SKM-1 (cell line): ENCODE measurements at regions not wholly inside any gene's neighbourhood (a gene's known extent, or its start where the extent isn't known, plus 50 kb on each side); places are given as distances from the start of the nearest gene placed in this dataset.
A peak's percentile ranks its signal among the peaks of the same experiment; 100 is the strongest.

Experiments
- DNase-seq: peaks from one replicate; lab custom pipeline; 2025; ENCODE audit not compliant: unreplicated experiment; lab: John Stamatoyannopoulos, UW

DNA sequence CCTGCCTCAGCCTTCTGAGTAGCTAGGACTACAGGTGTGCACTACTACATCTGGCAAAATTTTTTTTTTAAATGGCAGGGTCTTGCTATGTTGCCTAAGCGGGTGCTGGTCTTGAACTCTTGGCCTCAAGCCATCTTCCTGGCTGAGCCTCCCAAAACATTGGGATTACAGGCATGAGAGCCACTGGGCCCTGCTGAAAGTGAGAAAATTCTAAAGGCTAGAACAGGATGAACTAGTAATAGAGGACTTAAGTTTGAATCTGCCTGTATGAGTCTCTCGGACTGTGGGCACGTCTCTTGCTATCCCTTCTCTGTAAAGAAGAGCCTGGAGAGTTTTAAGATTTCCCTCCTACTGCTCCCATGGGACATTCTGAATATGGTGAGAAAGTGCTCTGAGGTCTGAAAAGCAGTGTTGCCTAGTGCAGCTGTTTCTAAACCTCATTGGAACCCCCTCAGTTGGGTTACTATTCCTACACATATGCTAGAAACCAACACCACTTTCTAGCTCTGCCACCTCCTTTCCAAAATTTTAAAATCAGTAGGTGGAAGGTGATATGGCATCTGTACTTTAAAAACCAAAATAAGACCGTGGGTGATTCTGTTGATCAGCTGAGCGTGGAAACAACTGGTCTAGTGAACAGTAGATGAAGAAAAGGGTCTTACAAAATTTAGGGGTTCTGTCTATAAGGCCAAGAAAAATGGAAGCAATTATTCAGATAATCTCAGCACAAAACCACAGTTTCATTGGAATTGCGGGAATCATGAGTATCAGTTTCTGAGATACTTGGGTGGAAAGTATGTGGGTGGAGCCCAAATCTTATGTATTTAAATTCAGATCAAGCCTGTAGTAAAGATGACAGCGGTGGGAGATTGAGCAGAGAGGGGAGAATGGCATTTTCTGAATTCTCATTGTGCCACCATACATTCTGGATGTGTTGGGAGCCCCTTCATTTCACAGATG is 259.8 kb upstream of the CXCR4 start:
- no peak for DNase-seq

DNA sequence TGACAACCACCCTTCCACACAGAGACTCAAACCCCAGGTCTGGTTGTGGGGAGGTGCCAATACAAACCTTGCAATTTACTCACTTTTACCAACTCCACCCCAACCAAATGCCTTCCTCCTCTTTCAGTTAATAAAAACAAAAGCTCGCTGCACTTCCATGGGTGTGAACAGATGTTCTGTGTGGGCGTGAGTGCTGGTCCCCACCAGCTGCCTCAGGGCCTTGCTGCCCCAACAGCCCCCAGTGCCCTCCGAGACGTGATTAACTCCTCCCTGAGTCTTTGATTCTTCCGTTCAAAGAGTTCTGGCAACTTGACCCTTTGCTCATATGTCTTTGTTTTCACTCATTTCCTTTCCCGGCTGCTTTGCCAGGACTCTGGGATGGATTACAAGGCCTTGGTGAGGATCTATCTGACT is 258.9 kb upstream of the CXCR4 start:
- no peak for DNase-seq

DNA sequence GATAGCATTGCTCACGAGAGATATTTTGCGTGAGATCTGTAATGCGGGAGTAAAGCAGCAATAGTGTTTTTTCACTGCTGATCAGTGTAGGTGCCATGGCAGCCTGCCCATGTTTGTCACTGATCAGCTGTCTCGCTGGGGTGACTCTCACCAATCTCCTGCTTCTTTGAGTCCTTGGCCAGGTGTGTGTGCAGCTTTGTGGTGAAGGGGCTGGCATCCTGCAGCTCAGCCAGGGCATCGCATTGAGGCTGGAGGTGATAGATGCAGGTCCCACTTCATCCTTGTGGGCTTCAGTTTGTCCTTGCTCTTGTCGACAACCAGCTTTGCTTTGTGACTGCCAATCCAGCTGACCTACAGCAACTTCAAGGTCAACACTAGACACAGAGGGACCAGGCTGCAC is 258.3 kb upstream of the CXCR4 start:
- no peak for DNase-seq

DNA sequence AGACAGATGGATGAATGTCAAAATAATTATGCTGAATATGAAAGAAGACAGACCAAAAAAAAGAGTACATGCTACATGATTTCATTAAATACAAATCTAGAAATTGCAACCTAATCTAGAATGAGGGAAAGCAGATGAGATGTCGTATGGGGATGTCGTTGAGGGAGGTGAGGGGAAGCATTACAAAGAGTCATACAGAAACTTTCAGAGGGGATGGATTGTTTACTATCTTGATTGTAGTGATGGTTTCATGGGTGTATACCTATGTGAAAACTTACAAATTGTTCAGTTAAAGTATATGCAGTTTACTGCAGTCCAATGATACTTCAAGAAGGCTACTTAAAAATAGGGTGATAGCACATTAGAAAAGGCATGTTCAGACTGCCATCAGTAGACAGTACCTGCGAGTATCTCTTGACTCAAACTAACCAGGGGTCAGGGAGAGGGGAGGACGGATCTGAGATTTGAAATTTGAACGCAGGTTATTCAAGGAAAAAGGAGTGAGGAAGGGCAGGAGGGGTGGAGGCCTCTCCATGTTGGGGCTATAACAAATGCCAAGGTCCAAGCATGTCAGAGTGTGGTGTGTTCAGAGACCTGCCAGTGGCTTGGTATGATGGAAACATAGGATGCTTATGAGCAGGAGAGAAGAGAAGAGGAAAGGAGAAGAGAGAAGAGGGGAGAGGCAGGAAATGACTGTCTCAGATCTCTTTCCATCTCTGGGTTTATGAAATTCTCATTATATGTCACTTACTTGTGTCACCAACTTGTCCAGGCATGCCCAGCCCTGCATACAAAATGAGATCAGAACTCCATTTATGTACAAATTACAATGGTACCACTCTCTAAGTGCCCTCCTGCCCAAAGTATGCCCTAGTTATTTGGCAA is 257.3 kb upstream of the CXCR4 start:
- no peak for DNase-seq

DNA sequence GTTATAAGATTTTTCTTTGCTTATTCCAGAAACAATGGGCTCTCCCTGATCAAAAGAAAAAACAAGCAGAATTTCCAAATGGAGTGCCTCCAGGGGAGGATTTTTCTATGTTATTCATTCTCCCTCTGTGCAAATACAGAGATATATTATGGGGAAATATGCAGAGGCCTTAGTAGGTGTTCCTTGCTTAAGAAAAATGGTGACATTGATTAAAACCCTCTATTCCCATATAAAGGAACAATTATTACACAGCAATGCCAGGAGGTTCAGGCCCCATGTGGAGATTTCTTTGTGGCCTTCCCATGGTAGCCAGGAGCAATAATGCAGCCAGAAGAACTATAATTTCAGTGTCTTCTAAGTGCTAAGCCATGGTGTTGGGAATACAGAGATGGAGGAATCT is 255.9 kb upstream of the CXCR4 start:
- DNase-seq, result no peak

DNA sequence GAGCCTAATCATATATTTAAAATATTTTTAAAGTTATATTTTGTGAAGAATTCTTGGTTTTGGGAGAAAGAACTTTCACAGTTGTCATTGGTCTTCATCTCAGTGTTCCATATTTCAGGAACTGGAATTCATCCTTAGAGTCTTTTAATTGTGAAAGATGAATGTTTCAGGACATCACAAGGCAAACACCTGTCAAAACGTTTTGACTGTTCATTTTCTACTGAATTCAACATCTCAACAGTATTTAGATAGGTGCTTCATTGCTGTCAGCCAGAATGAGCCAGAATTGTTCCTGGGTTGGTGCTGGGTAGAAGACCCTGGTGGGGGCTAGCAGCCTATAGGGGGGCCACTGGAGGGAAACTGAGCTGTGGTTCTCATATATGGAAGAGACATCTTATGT is 255.1 kb upstream of the CXCR4 start:
- DNase-seq, result no peak

DNA sequence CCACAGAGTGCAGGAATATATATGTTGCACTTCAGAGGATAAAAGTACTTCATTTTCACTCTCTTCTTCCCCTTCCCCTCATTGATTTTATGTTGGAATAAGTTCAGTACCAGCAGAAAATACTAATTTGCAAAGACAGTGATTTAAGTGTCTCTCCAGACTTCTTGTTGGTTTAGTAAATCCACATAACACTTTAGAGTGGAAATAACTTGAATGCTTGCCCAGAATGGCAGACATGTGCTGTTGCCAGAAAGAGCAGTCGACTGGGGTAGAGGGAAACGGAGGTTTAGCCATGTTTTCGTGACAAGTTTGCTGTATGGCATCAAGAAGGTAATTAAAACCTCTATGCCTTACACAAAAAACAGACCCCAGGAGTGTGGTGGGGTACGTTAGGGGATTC is 246.0 kb upstream of the CXCR4 start:
- no peak for DNase-seq

DNA sequence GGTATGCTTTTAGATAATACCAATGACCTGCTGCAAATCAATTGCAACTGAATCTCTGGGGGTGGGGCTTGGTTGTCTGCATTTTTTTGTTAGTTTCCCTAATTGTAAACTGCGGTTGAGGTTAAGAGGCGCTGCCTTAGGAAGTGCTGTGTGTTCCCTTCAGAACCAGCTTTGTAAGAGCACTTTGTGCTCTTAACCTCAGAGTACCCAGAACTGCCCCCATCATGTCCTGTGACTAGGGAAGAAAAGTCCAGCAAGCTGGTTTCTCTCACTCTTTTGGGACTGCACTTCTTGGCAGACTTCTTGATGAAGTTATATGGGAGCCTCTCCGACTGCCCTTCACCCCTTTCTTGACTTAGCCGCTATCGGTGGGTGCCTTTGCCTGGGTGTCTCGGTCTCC is 245.5 kb upstream of the CXCR4 start:
- DNase-seq, result no peak

DNA sequence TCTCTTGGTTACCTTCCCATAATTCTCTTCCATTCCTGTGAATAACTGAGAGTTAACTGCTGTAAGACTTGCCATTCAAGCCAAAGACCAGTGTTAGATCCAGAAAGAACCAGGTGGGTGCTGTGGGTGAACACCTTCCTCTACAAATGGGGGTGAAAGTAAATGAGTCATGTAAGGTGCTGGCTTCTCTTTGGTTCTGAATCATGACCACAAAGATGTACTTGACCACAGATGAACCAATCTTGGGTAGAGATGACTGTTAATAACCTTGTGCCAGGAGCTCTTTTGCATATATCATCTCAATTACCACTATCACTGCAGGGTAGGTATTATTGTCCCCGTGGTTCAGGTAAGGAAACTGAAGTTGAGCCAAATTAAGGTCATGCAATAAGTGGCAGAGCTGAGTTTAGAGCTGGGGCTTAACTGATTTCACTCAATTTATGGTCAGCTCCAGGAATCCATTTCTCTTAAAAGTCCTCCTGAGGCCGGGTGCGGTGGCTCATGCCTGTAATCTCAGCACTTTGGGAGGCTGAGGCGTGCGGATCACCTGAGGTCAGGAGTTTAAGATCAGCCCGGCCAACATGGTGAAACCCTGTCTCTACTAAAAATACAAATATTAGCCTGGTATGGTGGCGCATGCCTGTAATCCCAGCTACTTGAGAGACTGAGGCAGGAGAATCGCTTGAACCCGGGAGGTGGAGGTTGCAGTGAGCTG is 244.9 kb upstream of the CXCR4 start:
- no peak for DNase-seq

DNA sequence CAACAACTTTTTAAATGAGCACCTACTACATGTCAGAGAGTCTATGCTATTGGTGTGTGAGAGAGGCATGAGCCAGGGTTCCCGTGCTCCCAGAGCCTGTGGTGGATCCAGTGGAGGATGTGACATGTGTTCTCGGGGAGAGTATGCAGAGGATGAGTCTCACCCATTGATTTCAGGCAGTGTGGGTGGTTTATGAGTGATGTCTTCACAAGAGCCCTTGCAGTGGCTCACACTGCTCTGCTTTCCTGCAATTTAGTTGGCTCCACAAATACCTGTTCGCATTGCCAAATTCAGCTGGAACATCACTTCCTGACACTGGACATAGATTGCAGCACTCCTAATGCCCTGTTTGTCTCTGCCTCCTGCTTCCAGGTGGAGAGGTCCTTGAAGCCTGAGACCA is 243.6 kb upstream of the CXCR4 start:
- no peak for DNase-seq

DNA sequence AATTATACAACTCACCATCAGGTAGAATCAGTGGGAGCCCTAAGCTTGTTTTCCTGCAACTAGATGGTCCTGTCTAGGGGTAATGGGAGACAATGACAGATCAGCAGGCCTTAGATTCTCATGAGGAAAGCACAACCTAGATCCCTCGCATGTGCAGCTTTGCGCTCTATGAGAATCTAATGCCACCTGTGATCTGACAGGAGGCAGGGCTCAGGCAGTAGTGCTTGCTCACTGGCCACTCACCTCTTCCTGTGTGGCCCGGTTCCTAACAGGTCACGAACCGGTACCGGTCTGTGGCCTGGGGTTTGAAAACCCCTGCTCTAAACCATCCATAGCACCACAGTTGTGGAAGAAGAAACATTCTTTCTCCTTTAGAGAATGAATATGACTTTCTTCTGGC is 242.8 kb upstream of the CXCR4 start:
- DNase-seq, result no peak

DNA sequence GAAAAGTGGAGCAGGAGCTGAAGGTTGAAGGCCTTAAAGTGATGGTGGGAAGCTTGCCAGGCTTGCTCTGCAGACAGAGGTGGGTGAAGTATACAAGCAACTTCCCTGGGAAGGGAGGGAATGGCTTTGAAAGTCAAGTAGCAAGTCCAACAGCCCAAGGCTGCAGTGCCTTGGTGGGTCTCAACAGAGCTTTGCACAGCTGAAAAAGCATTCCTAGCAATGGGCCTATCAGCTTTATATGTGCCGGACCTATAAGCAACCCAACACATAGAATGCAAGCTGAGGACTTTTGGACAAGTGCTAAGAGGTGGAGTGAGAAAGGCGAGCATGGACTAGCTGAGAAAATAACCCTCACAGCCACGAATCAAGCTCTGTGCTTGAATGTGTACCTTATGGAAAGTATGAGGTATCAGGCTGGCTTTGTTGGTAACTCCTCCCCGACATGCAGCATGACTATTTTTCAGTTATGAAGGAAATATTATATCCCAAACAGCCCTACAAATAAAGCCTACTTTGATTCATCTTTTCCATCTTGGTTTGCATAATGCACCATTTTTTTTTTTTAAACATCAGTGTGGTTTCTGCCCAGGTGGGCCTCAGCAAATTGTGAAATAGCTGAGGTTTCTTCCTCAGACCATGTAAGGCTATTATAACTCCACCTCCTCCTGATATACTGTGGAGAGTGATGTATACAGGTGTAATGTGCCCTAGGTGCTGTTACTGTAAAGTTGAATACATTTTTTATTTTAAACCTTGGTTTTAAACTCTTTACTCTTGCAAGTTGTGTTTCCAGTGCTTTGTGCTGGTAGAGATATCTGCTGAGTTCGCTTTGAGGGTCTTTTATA is 241.4 kb upstream of the CXCR4 start:
- DNase-seq, result no peak

DNA sequence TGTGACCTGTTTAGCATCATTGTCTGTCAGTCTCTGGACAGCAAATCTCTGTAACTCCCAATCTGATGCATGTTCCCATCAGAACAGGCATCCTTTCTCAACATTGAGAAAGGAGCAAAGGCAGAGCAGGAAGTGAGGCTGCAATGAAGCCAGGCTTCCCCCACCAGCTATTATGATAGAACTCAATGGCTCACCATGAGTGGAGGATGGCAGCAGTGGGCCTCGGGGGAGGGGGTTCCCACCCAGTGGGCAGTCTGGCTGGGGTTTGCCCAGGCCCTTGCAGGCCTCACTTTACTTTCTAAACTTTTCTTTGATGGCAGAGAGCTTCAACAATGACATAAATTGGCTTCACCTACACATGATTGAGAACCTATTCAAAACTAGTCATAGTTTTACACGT is 240.6 kb upstream of the CXCR4 start:
- no peak for DNase-seq

DNA sequence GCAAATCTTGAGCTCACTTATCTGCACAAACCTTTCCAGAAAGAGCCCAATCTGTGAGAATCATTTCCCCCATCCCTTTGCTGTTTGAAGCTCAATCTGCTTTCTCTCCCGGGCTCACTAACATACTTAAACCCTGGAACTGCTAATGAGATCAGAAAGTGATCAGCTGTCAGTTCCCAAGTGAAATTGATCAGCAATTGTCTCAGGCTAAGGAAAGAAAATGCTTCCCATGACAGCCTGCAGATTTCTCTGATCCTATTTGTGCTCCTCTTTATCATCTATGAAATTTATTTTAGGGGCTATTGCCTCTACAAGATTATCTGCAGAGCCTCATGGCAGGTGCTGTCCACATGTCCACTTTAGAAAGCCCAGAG is 239.0 kb upstream of the CXCR4 start:
- DNase-seq, result no peak

DNA sequence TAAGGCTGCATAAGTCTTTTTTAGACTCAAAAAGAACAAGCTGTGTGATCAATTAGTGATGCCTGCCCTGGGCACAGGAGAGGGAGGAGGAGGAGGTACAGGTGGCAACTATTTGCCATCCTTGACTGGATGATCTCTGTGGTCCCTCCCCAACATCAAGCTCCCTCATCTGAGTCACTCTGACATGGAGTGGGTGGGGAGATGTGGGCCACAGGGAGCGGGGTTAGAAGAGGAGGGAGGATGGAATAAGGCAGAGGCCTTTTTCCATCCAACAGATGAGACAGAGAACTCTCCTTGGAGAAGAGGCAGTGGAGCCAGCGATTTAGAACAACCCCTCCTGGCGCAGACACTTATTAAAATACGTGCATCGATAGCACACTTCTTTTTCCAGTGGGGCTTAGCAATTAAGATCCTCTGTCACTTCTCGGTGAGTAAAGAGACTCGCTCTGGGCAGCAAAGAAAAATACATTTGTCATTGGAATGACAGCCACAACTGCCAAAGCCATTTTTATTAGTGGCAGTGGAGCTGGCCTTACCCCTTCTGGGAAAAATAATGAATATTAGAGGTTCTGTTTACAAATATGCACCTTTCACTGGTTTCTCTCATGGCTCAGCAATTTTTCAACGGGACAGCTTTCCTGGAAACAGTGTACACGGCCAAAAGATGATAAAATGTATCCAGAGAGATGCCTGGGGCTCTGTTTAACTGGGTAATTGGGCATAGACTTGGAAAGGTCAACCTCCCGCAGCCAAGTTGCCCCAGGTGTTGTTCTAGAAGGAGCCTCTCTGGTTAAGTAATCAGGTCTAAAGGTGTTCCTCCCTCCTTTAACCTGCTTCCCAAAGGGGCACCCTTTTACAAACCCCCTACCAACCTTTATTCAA is 238.4 kb upstream of the CXCR4 start:
- DNase-seq, result no peak

DNA sequence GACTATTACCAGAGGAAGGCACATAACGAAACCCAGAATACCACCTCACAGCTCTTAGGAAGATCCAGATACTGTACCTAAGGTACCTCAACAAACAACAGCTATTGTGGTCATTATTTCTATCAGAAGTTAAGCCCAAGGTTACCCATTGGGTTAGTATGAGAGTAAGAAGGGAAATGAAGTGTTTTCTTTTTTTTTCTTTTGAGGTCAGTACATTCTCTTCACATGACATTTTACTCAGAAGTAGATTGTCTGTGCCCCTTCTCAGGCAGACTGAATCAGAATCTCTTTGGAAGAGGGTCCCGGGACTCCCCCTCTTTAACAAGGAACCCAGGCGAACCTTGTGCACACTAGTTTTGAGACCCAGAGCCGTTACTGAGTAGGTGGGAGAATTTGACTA is 233.7 kb upstream of the CXCR4 start:
- DNase-seq, result no peak

DNA sequence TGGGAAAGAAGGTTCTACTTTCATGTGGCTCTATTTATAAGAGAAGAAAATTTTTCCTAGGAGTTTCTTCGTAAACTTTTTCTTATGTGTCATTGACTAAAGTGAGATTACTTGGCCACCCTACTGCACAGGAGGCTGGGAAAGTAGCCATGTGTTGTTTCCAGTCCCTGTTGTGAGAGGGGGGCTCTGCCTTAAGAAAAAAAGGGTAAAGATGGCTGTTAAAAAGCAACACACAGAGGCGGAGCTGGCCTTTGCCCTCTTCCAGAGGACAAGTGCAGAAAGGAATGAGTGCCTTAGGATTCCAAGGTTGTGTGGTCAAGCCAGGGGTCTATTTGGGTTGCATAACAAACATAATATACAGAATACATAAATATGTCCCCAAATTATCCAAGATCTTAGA is 230.0 kb upstream of the CXCR4 start:
- DNase-seq, result no peak

DNA sequence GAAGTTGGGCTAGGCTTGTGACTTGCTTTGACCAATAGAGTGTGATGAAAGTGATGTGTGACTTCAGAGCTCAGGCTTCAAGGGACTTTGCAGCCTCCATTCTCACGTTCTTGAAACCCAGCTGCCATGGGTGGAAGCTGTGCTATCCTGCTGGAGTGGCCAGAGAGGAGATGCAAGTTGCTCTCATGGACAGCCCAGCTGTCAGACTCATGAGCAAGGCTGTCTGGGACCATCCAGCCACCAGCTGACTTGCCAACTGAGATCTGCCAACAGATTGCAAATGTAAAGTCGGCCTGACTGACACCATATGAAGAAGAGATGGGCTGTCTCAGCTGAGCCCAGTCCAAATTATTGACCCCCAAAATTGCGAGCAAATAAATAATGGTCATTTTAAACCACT is 226.4 kb upstream of the CXCR4 start:
- DNase-seq, result no peak

DNA sequence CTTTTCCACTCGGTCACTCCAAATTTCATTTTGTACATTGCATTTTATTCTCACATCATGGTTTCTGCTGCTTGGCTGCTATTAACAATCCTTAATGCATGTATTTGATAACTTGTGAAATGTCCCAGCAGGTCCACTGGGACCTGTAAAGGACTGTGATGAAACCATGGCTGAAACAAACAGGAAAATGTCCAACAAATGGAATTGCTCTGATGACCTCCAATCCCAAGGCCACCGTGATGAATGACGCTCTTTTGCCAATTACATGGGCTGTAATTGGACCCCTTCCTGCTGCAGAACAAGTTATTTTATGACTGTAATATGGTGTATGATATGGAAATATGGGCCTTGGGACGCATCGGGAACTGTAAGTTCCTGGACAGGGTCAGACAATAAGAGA is 224.2 kb upstream of the CXCR4 start:
- DNase-seq, result no peak

DNA sequence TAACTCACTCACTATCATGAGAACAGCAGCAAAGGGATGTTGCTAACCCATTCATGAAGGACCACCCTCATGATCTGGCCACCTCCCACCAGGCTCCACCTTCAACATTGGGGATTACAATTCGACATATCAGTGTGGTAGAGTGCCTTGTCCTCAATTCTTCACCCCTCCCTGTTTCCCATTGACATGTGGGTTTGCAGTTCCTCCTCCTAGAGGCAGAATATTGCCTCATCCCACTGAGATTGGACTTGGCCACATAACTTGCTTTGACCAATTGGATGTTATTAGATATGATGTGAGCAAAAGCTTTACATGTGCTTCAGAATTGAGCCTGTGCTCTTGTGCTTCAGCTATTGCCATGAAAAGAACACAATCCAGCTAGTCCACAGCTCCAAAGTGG is 217.0 kb upstream of the CXCR4 start:
- DNase-seq, result peak; percentile 35
